HG02973 (cell line): ENCODE measurements at regions not wholly inside any gene's neighbourhood (a gene's known extent, or its start where the extent isn't known, plus 50 kb on each side); places are given as distances from the start of the nearest gene placed in this dataset.
"Not testable (repeated sequence)": the region's sequence is repeated elsewhere in the genome, so short reads cannot be mapped to it uniquely, and the experiment has no call there.

Experiments
- ATAC-seq: cut with Tn5 transposase; IDR thresholded peaks from one replicate; pipeline ENCODE4 v1.9.1; 2021; ENCODE audit warnings: moderate library complexity; ENCODE audit not compliant: unreplicated experiment

DNA sequence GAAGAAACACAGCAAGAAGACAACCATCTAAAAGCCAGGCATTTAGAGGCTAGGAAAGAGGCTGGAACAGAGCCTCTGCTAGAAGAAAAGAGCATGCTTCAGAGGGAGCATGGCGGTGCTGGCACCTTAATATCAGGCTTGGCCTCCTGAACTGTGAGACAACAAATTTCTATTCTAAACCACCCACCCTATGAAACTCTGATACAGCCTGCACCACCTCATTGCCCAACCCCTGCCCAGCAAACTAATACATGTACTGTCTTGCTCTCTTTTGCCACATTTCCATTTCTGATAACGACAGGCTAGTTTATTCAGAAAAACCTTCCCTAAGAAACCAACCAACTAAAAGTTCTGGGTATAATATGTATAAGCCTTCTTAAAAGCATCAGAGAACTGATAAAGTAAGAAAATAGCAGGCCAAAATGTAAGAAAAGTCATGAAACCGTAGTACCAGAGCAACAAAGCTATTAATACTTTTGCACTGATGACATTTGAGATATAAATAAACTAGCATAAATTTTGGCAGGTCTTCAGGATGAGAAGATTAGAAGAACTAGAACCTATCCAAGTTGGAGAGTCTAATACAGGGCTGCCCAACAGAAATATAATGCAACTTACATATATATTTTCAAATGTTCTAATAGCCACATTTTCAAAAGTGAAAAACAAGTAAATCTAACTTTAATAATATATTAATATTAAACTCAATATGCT lies 184.7 kb upstream of the HSF2 start:
- no peak for ATAC-seq

- ATAC-seq = no peak
Observed at GRCh38 chr6:122220254-122220653, 179.2 kb upstream of the HSF2 start.

DNA sequence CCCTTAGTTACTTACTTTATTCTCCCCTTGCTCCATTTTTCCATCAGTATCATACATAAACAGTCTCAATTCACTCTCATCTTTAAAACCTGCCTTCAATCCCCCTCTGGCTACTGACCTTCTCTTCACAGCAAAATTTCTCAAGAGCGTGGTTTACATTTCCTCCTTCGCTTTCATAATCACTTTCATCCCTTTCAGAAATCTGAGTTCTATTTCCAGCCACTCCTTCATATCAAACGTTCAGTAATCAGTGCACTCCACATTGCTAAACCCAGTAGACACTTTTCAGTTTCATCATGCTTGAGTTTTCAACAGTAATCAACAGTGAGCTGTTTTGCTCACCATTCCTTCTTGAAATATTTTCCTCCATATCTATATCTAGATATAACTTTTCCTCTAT lies 176.7 kb upstream of the HSF2 start:
- ATAC-seq = no peak

DNA sequence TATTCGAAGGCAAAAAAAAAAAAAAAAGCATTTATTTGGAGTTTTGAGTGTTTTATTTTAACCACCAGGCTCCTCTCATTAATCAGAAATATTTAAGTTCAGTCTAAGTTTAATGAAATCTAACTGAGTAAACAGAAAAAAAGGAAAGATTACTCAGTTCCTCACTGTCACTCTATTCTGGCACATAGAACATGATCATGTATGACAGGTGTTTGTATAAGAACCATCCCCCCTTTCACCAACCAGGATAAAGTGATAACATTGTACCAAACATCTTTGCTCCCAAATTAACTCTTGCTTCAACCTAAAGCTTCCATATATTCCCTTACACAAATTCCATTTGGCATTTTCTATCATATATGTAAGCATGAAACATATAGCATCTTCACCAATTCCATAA lies 176.2 kb upstream of the HSF2 start:
- no peak for ATAC-seq

DNA sequence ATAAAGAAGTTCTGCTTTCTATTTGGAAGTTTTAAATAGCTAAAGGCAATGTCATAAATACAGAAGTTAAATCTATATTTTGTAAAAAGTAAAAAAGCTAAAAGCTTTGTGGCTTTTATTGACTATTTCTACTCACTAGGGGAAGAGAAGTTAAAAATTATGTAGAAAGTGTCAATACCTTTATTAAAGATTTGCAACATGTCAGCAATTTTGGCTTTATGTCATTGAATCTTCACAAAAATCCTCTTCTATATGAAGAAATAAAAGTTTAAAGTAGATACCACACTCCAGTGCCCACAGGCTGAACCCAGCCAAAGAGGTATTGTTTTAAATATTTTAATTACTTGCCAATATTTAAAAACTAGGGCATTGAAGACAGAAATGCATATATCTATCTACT lies 160.6 kb upstream of the HSF2 start:
- no peak for ATAC-seq

- ATAC-seq = no peak
Observed at GRCh38 chr6:122246906-122247658, 152.4 kb upstream of the HSF2 start.

- no peak for ATAC-seq
Observed at GRCh38 chr6:122248001-122248669, 151.3 kb upstream of the HSF2 start.

DNA sequence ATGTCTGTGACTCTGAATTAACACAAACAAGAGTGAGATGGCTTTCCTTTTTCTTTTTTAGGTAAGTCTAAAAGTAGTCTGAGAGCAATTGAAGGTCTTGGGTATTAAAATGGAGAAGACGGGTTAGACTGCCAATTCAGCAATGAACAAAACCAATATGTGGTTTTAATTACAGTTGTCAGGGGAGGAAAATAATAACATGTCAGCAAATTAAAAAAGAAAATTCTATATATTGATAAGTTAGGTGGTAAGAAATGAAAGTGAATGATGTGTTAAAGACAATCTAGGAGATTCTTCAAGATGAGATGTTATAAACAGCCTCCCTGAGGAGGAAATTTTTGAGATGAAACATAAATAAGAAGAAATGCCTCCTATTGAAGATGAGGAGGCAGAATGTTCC lies 150.6 kb upstream of the HSF2 start:
- ATAC-seq = no peak

- ATAC-seq = no peak
Observed at GRCh38 chr6:122258839-122259238, 140.6 kb upstream of the HSF2 start.

DNA sequence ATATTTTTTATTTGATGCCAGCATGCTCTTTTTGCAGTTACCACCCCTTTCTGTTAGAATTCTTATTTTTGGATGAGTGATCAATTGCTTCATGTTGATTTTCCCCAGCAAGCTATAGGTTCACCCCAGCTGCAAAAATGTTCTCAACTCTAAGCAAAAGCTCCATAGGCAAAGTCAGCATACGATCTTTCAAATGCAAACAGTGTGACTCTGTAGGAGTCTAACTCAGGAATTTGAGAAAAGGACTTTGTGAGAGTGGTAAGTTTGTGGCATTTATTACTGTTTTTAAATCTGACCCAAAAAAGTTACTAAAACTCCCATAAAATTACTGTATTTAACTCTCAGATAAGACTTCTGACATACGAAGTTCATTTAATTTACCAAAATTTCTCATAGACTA lies 134.9 kb upstream of the HSF2 start:
- ATAC-seq = no peak

- no peak for ATAC-seq
Observed at GRCh38 chr6:122265755-122266154, 133.7 kb upstream of the HSF2 start.

GRCh38 chr6:122268394-122268793 lies 131.1 kb upstream of the HSF2 start:
- ATAC-seq = no peak

DNA sequence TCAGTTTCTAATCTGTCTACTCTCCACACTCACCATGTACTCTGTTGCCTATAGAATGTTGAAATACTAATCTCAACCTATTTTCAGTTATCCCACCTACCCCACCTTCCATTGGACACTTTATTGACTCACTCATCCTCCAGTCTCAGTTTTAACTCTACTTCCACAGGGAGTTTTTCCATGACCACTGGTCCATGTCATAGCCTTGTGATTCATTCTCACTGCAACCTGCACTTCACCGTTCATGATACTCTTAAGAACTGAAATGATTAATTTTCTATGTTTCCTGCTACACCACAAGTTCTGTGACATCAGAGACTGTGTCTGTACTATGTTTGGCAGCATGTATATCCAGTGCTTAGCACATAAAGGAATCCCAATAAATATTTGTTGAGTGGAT lies 122.8 kb upstream of the HSF2 start:
- no peak for ATAC-seq

DNA sequence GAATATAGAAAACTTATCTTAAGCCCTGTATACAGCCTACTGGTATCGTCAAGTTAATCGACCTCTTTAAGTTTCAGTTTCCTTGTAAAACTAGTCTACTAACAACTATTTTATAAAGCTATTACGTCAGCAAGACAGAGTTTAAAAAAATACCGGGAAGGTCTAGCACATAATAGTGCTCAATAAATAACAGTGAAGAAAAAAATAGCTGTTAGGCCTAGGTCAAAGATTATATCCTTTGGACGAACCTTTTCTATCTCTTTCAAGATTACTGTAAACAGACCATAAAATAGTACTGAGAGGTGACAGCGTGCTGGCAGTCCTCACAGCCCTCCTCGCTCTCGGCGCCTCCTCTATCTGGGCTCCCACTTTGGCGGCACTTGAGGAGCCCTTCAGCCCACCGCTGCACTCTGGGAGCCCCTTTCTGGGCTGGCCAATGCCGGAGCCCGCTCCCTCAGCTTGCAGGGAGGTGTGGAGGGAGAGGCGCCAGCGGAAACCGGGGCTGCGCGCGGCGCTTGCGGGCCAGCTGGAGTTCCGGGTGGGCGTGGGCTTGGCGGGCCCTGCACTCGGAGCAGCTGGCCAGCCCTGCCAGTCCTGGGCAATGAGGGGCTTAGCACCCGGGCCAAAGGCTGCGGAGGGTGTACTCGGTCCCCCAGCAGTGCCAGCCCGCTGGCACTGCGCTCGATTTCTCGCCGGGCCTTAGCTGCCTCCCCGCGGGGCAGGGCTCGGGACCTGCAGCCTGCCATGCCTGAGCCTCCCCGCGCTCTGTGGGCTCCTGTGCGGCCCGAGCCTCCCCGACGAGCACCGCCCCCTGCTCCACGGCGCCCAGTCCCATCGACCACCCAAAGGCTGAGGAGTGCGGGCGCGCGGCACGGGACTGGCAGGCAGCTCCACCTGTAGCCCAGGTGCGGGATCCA lies 119.1 kb upstream of the HSF2 start:
- ATAC-seq = not testable (repeated sequence)

DNA sequence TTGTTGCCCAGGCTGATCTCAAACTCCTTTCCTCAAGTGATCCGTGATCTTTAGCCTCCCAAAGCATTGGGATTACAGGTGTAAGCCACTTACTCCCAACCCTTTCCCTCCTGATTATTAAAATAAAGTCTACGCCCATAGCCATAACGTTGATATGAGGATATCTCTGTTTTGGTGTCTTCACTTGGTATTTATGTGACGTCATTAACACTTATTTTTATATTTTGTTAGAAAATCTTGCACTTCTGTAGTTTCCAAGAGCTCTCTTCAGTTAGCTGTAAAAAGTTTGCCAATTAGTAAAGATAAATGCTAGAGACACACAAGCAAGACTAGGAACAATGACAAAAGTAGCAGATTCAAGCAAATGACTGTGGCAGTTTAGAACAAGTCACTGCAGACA lies 115.6 kb upstream of the HSF2 start:
- ATAC-seq = no peak

- ATAC-seq = no peak
Observed at GRCh38 chr6:122284848-122285247, 114.6 kb upstream of the HSF2 start.

- ATAC-seq = no peak
Observed at GRCh38 chr6:122285292-122285913, 114.0 kb upstream of the HSF2 start.

DNA sequence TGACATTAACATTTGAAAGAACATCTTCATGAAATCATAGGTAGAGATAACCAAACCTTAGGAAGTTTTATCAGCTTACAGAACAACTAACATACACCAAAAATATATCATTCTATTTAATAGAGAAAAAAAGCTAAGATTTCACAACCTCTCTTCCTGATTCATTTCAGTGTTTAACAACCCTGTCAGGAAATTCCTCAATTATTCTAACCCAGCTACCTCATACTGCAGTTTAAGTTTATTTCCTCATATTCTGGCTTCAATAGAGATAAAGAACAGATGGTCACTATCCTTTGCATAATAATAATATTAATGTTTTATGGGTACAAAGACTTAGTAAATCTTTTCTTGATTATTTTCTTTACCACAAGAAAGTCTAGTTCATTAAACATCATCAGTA lies 112.9 kb upstream of the HSF2 start:
- ATAC-seq = no peak

- ATAC-seq = no peak
Observed at GRCh38 chr6:122289762-122290539, 109.5 kb upstream of the HSF2 start.

DNA sequence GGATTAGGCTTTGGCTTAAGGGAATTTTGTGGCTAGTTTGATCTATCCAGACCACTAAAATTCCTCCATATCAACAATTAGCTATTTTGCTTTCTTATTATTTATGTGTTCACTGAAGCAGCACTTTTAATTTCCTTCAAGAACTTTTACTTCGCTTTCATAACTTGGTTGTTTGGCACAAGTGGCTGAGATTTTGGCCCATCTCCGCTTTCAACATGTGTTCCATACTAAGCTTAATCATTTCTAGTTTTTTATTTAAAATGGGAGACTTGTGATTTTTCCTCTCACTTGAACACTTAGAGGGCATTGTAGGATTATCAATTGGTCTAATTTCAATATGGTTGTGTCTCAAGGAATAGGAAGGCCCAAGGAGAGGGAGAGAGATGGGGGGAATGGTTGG lies 102.4 kb upstream of the HSF2 start:
- no peak for ATAC-seq
